ENCODE measurements at regions not wholly inside any gene's neighbourhood (a gene's known extent, or its start where the extent isn't known, plus 50 kb on each side); places are given as distances from the start of the nearest gene placed in this dataset.

GRCh38 chr6:11367638-11368199, 135.3 kb upstream of the NEDD9 start (continued):
- TF ChIP-seq PAXIP1 (CRISPR knock-in tag; conservative IDR thresholded peaks at IDR 0.05): peak; percentile 97
- peak; percentile 94; the same call in 1 of the 2 replicates for TF ChIP-seq MED13 (CRISPR knock-in tag; IDR thresholded peaks at IDR 0.05)
- TF ChIP-seq TEAD3 (CRISPR knock-in tag; optimal IDR thresholded peaks at IDR 0.05; ENCODE audit: borderline replicate concordance): peak; percentile 98
- TF ChIP-seq PITX1 (CRISPR knock-in tag; IDR thresholded peaks at IDR 0.05): peak; percentile 92
- no peak for TF ChIP-seq ZNF484 (CRISPR knock-in tag; IDR thresholded peaks at IDR 0.05; ENCODE audit: borderline replicate concordance, low read depth)
- peak; percentile 68 for TF ChIP-seq SIX4 (CRISPR knock-in tag; IDR thresholded peaks at IDR 0.05)
- TF ChIP-seq, protein P1, sequence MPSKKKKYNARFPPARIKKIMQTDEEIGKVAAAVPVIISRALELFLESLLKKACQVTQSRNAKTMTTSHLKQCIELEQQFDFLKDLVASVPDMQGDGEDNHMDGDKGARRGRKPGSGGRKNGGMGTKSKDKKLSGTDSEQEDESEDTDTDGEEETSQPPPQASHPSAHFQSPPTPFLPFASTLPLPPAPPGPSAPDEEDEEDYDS (CRISPR knock-in tag; IDR thresholded peaks at IDR 0.05): peak; percentile 91
- TF ChIP-seq PCBP1 (IDR thresholded peaks at IDR 0.05; ENCODE audit: borderline replicate concordance, low read depth, low read length): no peak
- TF ChIP-seq ZNF570 (CRISPR knock-in tag; IDR thresholded peaks at IDR 0.05; ENCODE audit: borderline replicate concordance): no peak
- no peak for TF ChIP-seq ZNF850 (CRISPR knock-in tag; conservative IDR thresholded peaks at IDR 0.05)
- no peak; the same call in 1 of the 2 replicates for TF ChIP-seq ZNF431 (CRISPR knock-in tag; IDR thresholded peaks at IDR 0.05; ENCODE audit: borderline replicate concordance, low read depth)
- peak; percentile 19 for TF ChIP-seq YY1 (IDR thresholded peaks at IDR 0.05; ENCODE audit: insufficient read depth, insufficient replicate concordance, low read depth, low read length)
- peak; percentile 21; the same call in 1 of the 2 replicates for TF ChIP-seq ZNF558 (CRISPR knock-in tag; IDR thresholded peaks at IDR 0.05; ENCODE audit: borderline replicate concordance)
- TF ChIP-seq TOE1 (CRISPR knock-in tag; IDR thresholded peaks at IDR 0.05): peak; percentile 63; the same call in 1 of the 2 replicates
- peak; percentile 80; the same call in 1 of the 2 replicates for TF ChIP-seq ZIK1 (CRISPR knock-in tag; IDR thresholded peaks at IDR 0.05; ENCODE audit: borderline replicate concordance, low read depth)
- TF ChIP-seq ATRX (CRISPR knock-in tag; IDR thresholded peaks at IDR 0.05; ENCODE audit: borderline replicate concordance): no peak
- peak; percentile 99 for TF ChIP-seq TBX2 (CRISPR knock-in tag; IDR thresholded peaks at IDR 0.05; ENCODE audit: borderline replicate concordance)
- TF ChIP-seq, protein P2, sequence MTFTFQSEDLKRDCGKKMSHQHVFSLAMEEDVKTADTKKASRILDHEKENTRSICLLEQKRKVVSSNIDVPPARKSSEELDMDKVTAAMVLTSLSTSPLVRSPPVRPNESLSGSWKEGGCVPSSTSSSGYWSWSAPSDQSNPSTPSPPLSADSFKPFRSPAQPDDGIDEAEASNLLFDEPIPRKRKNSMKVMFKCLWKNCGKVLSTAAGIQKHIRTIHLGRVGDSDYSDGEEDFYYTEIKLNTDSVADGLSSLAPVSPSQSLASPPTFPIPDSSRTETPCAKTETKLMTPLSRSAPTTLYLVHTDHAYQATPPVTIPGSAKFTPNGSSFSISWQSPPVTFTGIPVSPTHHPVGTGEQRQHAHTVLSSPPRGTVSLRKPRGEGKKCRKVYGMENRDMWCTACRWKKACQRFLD (CRISPR knock-in tag; IDR thresholded peaks at IDR 0.05; ENCODE audit: borderline replicate concordance): no peak
- peak; percentile 95 for TF ChIP-seq ZNF331 (CRISPR knock-in tag; IDR thresholded peaks at IDR 0.05)
- TF ChIP-seq FIP1L1 (IDR thresholded peaks at IDR 0.05; ENCODE audit: borderline replicate concordance, insufficient read depth, low read depth, low read length): no peak
- TF ChIP-seq, protein P3, sequence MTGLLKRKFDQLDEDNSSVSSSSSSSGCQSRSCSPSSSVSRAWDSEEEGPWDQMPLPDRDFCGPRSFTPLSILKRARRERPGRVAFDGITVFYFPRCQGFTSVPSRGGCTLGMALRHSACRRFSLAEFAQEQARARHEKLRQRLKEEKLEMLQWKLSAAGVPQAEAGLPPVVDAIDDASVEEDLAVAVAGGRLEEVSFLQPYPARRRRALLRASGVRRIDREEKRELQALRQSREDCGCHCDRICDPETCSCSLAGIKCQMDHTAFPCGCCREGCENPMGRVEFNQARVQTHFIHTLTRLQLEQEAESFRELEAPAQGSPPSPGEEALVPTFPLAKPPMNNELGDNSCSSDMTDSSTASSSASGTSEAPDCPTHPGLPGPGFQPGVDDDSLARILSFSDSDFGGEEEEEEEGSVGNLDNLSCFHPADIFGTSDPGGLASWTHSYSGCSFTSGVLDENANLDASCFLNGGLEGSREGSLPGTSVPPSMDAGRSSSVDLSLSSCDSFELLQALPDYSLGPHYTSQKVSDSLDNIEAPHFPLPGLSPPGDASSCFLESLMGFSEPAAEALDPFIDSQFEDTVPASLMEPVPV (CRISPR knock-in tag; IDR thresholded peaks at IDR 0.05): no peak
- no peak; the same call in 1 of the 2 replicates for TF ChIP-seq ZMYM2 (CRISPR knock-in tag; IDR thresholded peaks at IDR 0.05)

Measured in HepG2 (cell line).